HG02759 (cell line): ENCODE measurements at regions not wholly inside any gene's neighbourhood (a gene's known extent, or its start where the extent isn't known, plus 50 kb on each side); places are given as distances from the start of the nearest gene placed in this dataset.

Source experiments
- ATAC-seq: cut with Tn5 transposase; IDR thresholded peaks from one replicate; pipeline ENCODE4 v1.9.1; 2021; ENCODE audit warnings: mild to moderate bottlenecking, moderate library complexity; ENCODE audit not compliant: unreplicated experiment

DNA sequence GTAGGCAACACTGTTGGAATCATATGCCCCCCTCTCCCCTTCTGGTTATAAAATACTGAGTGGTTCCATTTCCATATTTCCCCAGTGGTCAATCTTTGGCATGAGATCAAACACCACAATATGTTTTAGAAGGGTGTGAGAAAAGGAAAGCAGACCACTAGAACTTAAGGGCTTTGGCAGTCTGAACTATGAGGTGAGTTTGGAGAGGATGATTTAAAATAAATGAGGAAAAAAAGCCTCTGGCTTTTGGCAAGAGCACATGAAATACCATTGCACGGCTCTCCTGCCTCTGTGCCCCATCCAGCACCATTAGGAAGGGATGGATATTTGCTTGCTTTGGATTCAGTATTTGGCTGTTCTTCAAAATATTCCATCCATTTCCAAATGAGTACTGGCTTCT lies 339.5 kb upstream of the C1orf87 start:
- ATAC-seq, result no peak

- ATAC-seq, result no peak
Observed at GRCh38 chr1:60411591-60411990, 338.0 kb upstream of the C1orf87 start.

DNA sequence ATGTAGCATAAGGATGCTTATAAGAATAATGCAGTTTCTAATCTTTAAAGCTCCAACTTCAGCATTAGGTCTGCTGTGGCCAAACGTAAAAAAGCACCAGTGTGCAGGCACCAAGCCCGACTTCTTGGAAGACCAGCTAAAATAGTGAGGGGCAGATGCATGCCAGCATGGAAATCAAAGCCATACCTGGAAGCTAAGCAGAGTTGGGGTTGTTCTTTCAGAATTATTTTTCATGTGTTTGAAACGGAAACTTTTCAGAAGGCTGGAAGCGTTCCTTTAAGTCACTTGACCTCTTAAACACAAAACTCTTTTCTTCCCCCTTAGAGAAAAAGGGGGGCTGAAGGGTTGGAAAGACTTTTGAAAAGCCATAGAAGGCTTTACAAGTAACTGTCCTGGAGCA lies 329.2 kb upstream of the C1orf87 start:
- ATAC-seq, result no peak

- no peak for ATAC-seq
Observed at GRCh38 chr1:60402216-60402615, 328.6 kb upstream of the C1orf87 start.

- ATAC-seq, result no peak
Observed at GRCh38 chr1:60394436-60394835, 320.9 kb upstream of the C1orf87 start.

DNA sequence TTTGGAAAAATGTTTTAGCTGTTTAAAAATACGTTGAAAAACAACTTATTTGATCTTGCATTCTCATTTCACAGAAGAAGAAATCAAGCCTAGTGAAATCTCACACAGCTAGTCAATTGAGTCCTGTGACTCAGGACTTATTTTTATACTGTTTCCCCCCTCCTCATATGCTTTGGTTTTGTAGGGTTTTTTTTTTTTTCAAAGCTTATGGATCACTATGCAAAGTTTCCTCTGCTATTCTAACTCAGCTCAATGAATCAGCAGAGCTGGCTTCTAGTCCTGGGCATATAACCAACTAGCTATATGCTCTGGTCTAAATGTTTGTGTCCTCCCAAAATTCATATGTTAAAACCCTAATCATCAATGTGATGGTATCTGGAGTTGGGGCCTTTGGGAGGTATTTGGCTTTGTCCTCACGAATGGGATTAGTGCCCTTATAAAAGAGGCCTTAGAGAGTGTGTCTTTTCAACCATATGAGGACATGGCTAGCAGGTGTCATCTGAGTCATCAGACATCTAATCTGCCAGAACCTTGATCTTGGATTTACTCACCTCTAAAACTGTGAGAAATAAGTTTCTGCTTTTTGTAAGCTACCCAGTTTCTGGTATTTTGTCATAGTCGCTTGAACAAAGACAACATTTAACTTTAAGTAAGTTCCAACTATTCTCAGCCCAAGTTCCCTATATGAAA lies 317.2 kb upstream of the C1orf87 start:
- peak; percentile 80 for ATAC-seq

- ATAC-seq, result no peak
Observed at GRCh38 chr1:60388092-60388987, 314.8 kb upstream of the C1orf87 start.

DNA sequence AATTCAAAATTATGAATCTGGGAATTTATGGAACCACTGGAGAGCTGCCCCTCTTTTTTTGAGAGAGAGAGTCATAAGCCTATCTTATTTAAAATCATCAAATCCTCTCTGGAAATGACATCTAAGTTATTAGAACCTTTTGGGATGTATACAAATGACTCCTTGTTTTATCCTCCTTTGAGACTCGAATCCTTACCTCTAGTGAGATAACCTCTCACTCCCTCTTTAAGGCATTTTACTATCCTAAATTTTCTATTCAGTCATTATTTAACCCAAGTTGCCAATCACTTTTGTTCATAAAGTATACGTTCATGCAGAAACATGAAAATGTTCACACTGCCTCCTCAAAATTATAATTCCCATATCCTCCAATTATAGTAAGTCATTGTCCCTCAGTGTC lies 313.6 kb upstream of the C1orf87 start:
- no peak for ATAC-seq

DNA sequence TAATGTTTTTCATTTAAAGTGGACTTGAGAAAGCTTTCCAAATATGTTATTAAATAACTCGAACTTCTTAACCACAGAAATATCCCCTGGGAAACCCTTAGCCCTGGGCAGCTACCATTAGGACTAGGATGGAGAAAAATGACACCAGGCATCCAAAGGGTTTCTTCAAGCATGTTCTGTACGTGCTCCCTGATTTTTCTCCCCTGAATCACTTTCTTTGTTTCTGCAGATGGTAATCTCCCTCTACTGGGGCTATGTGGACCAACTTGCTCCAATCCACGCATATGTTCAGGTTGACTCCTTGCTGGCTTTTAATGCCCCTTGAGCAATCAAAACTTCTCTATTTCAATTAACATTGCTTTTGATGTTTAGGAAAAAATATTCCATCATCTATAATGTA lies 312.7 kb upstream of the C1orf87 start:
- ATAC-seq, result no peak

- no peak for ATAC-seq
Observed at GRCh38 chr1:60376196-60376595, 302.6 kb upstream of the C1orf87 start.

DNA sequence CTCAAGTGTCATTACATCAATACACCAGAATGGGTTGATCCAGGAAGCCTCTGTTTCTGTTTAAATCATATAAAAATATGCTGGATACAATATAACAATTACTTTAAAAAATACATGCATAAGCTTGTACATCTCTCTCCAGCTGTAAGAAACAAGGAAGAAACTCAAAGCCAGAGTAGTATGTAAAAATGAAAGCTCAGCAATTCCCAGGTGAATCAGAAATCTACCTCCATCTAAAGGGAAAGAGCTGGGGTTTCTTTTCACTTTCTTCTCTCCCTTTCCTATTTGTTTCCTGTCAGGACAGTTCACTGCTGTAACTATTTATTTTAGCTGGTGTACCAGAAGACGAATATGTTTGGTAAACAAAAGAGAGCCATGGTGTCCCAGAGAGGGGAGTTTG lies 301.0 kb upstream of the C1orf87 start:
- ATAC-seq, result no peak

DNA sequence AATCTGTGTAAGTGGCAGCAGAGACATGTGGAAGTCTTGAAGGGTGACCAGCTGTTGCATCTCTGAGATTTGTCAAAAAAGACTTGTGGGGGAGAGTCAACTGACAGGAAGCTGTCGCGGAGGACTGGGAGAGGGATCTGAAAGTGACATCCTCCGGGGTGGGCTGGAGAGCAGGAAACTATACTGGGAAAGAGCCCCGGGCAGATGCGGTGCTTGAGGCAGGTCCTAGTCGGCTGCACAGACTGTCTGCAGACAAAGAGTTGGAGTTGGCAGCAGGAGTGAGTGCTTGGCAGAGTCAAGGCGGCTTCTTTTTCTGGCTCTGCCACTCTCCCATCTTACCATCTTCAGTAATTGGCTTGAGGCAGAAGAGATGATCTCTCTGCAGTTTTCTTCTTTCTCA lies 294.0 kb upstream of the C1orf87 start:
- ATAC-seq, result no peak

- ATAC-seq, result no peak
Observed at GRCh38 chr1:60359431-60359830, 285.9 kb upstream of the C1orf87 start.

DNA sequence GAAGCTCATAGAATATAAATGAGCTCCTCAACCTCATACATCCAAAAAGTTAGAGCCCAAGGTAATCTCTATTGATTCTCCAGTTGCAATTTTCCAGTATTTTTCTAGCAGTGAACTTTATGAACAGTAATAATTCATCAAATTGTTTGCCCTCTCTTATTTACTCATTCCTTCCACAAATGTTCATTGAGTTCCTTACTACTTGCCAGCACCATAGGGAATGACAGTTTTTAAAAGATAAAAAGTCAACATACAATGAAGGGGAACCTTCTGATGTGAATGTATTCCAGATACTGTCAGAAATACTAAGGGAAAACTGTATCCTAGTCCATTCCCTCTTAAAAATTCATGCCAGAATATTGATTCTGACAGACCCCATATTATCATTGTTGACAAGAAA lies 277.0 kb upstream of the C1orf87 start:
- ATAC-seq, result no peak

- no peak for ATAC-seq
Observed at GRCh38 chr1:60348884-60349283, 275.3 kb upstream of the C1orf87 start.

DNA sequence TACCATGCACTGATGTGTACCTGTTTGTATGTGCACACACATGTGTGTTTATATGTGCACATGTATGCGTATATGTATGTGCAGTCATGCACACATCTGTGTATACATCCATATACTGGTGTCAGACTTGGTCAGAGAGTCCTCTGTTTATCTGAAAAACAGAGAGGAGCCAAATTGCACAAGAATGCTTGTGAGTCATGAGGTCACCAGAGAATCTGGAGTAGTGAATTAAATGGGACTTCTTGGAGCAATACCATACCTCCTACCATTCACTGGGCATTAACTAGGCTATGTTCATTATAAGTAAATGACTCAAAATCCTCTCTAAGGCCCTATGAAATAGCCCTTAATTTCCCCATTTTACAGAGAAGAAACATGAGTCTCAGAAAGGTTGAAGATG lies 272.1 kb upstream of the C1orf87 start:
- no peak for ATAC-seq

DNA sequence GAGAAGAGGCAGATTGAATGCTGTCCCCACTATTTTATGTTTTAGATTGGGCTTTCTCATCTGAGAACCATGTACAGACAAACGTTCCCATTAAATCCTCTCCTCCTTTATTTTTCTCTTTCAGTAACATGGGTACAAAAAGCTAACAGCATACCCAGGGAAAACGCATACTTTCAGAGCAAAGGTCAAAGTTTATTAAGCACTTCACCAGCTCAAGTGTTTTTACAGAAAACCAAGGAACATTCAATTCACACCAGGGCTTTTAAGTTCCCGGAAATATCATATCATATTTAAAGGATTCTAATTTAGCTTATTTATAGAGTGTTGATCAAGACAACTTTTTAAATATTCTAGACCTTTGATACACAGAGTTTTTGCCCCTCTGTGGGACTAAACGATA lies 271.5 kb upstream of the C1orf87 start:
- no peak for ATAC-seq

- ATAC-seq, result no peak
Observed at GRCh38 chr1:60343736-60344135, 270.2 kb upstream of the C1orf87 start.

- ATAC-seq, result no peak
Observed at GRCh38 chr1:60342569-60342968, 269.0 kb upstream of the C1orf87 start.

GRCh38 chr1:60341274-60341673 lies 267.7 kb upstream of the C1orf87 start:
- ATAC-seq, result no peak

GRCh38 chr1:60331647-60332046 lies 258.1 kb upstream of the C1orf87 start:
- no peak for ATAC-seq

- ATAC-seq, result no peak
Observed at GRCh38 chr1:60329651-60330050, 256.1 kb upstream of the C1orf87 start.
